Fibroblast of lung (primary cell): ENCODE measurements at regions not wholly inside any gene's neighbourhood (a gene's known extent, or its start where the extent isn't known, plus 50 kb on each side); places are given as distances from the start of the nearest gene placed in this dataset.

Experiments
- DNase-seq, 2 donors: peaks; one replicate each; pipeline versions ENCODE4 v3.0.0 to v3.0.0-alpha.2; 2010; ENCODE audit warnings: low read depth in 2 of 2
- H2AFZ ChIP-seq: 2 replicates; pipeline ENCODE4 v1.5.1; 2012; ENCODE audit warnings: low read length, control low read depth, inconsistent platforms
- H3K27ac ChIP-seq: 2 replicates; pipeline ENCODE4 v1.5.1; 2011; ENCODE audit warnings: low read length, control low read depth; ENCODE audit not compliant: insufficient read depth
- H3K27me3 ChIP-seq: 2 replicates; pipeline ENCODE4 v1.5.1; 2011; ENCODE audit warnings: mild to moderate bottlenecking, low read length; ENCODE audit not compliant: control insufficient read depth, insufficient read depth
- H3K36me3 ChIP-seq: 2 replicates; pipeline ENCODE4 v1.5.1; 2011; ENCODE audit warnings: low read length; ENCODE audit not compliant: control insufficient read depth, insufficient read depth
- H3K4me1 ChIP-seq: 2 replicates; pipeline ENCODE4 v1.5.1; 2011; ENCODE audit warnings: low read length; ENCODE audit not compliant: control insufficient read depth, insufficient read depth; ENCODE audit errors: extremely low read depth
- H3K4me2 ChIP-seq: 2 replicates; pipeline ENCODE4 v1.5.1; 2011; ENCODE audit warnings: low read length, control low read depth; ENCODE audit not compliant: insufficient read depth; ENCODE audit errors: extremely low read depth
- H3K4me3 ChIP-seq, 4 experiments: fragments of 200-600 bp in 1 of 4; sonication (generic) in 1 of 4; replicated peaks in 1 of 4; 2 replicates each; pipeline ENCODE4 v1.5.1; 2011 to 2016; ENCODE audit warnings: low read length in 4 of 4, low read depth in 3 of 4, mild to moderate bottlenecking in 3 of 4, control low read depth in 2 of 4, inconsistent platforms in 1 of 4, mixed read lengths in 1 of 4; ENCODE audit not compliant: insufficient read depth in 1 of 4; ENCODE audit errors: control extremely low read depth in 1 of 4
- H3K79me2 ChIP-seq: 2 replicates; pipeline ENCODE4 v1.5.1; 2012; ENCODE audit warnings: mild to moderate bottlenecking, low read length, inconsistent platforms; ENCODE audit not compliant: control insufficient read depth, insufficient read depth
- H3K9ac ChIP-seq: 2 replicates; pipeline ENCODE4 v1.5.1; 2011; ENCODE audit warnings: mild to moderate bottlenecking, low read length, control low read depth; ENCODE audit not compliant: insufficient read depth
- H3K9me3 ChIP-seq: 2 replicates; pipeline ENCODE4 v1.5.1; 2012; ENCODE audit warnings: low read depth, low read length; ENCODE audit not compliant: control insufficient read depth, insufficient read depth
- H4K20me1 ChIP-seq: 2 replicates; pipeline ENCODE4 v1.5.1; 2011; ENCODE audit warnings: low read length; ENCODE audit not compliant: control insufficient read depth, insufficient read depth; ENCODE audit errors: extremely low read depth
- CTCF ChIP-seq, 2 donors: IDR thresholded peaks in 1 of 2; conservative IDR thresholded peaks in 1 of 2; 1 replicate in 1 of 2; 2 replicates in 1 of 2; pipeline ENCODE4 v1.5.1; 2011 to 2012; ENCODE audit warnings: low read length in 2 of 2, control low read depth in 1 of 2, inconsistent platforms in 1 of 2, low read depth in 1 of 2, mild to moderate bottlenecking in 1 of 2
- EZH2 ChIP-seq: IDR thresholded peaks from 2 replicates; pipeline ENCODE4 v1.5.1; 2012; ENCODE audit warnings: low read length, control low read depth, mild to moderate bottlenecking; ENCODE audit errors: missing control alignments

- Histone ChIP-seq H3K36me3 (no peaks in the 10 kb centered on the region), H3K4me1 (no peaks in the 10 kb centered on the region), H3K27me3 (no peaks in the 10 kb centered on the region), H3K9me3 (no peaks in the 10 kb centered on the region), H4K20me1 (no peaks in the 10 kb centered on the region), H3K27ac (no peak overlapping the region), H3K9ac (no peak overlapping the region), H3K4me3 (no peak overlapping the region), H3K4me2 (no peak overlapping the region), H2AFZ (no peak overlapping the region), H3K79me2 (no peaks in the 10 kb centered on the region)
- DNase-seq, result no peak
- TF ChIP-seq CTCF (conservative IDR thresholded peaks at IDR 0.05 in 1 of 2, IDR thresholded peaks at IDR 0.05 in 1 of 2; ENCODE audit: low read depth in 1 of 2, low read length in 2 of 2) (no peak), EZH2 (no peak)
Measured at GRCh38 chr6:17197607-17198006, 83.6 kb upstream of the RBM24 start.

GRCh38 chr6:17200395-17200794, 80.8 kb upstream of the RBM24 start:
- no peak overlapping the region for H3K4me2 ChIP-seq
- H3K9me3 ChIP-seq, result no peaks in the 10 kb centered on the region
- no peak for DNase-seq
- H3K27me3 ChIP-seq, result no peaks in the 10 kb centered on the region
- no peak overlapping the region for H3K4me3 ChIP-seq
- H4K20me1 ChIP-seq, result no peaks in the 10 kb centered on the region
- no peak overlapping the region for H3K27ac ChIP-seq
- H3K9ac ChIP-seq, result no peak overlapping the region
- H2AFZ ChIP-seq, result no peak overlapping the region
- no peaks in the 10 kb centered on the region for H3K4me1 ChIP-seq
- TF ChIP-seq CTCF (conservative IDR thresholded peaks at IDR 0.05 in 1 of 2, IDR thresholded peaks at IDR 0.05 in 1 of 2; ENCODE audit: low read depth in 1 of 2, low read length in 2 of 2) (no peak), EZH2 (no peak)
- no peaks in the 10 kb centered on the region for H3K36me3 ChIP-seq
- H3K79me2 ChIP-seq, result no peaks in the 10 kb centered on the region

- Histone ChIP-seq H4K20me1 (no peaks in the 10 kb centered on the region), H3K79me2 (no peaks in the 10 kb centered on the region), H3K4me3 (no peak overlapping the region), H3K9me3 (no peaks in the 10 kb centered on the region), H3K27me3 (no peaks in the 10 kb centered on the region), H3K27ac (no peak overlapping the region), H3K36me3 (no peaks in the 10 kb centered on the region), H3K4me1 (no peaks in the 10 kb centered on the region), H3K9ac (no peak overlapping the region), H2AFZ (no peak overlapping the region), H3K4me2 (no peak overlapping the region)
- DNase-seq, result peak in 1 of 2 donors; percentile 63
- no peak for TF ChIP-seq EZH2
- TF ChIP-seq CTCF (conservative IDR thresholded peaks at IDR 0.05 in 1 of 2, IDR thresholded peaks at IDR 0.05 in 1 of 2; ENCODE audit: low read depth in 1 of 2, low read length in 2 of 2), result no peak
Measured at GRCh38 chr6:17202526-17202925, 78.6 kb upstream of the RBM24 start.
